HPDE6-E6E7 (cell line): ENCODE measurements at regions not wholly inside any gene's neighbourhood (a gene's known extent, or its start where the extent isn't known, plus 50 kb on each side); places are given as distances from the start of the nearest gene placed in this dataset.
A peak's percentile ranks its signal among the peaks of the same experiment; 100 is the strongest.

Experiments
- DNase-seq: peaks from one replicate; pipeline ENCODE4 v3.0.0; 2011; ENCODE audit warnings: missing footprints; ENCODE audit errors: extremely low spot score

DNA sequence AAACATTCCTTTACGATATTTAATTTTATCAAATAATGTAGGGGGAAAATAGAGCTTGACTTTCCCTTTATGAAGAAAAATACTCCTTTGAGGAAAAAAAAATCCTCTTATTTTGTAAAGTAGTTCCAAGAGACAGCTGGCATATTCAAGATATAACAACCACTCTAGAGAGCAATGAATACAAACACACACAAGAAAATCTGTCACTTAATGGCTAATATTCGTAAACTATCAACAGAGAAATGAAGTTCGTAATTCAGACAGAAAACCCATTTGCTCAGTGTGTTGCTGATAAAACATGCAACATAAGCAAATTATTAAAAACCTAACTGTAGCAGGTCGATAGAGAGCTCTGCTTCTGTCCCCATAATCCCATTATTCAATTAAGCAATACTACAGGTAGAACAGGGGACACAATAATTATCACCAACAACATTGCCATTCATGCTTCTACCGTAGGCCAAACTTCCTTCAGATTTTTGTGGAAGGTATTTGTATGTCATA, 714.4 kb upstream of the MARCKS start:
- no peak for DNase-seq

GRCh38 chr6:113143206-113143605, 713.9 kb upstream of the MARCKS start:
- DNase-seq: no peak

GRCh38 chr6:113144117-113144516, 713.0 kb upstream of the MARCKS start:
- DNase-seq: no peak

- no peak for DNase-seq
Observed at GRCh38 chr6:113146878-113147277, 710.3 kb upstream of the MARCKS start.

- no peak for DNase-seq
Observed at GRCh38 chr6:113147544-113147943, 709.6 kb upstream of the MARCKS start.

- DNase-seq: no peak
Observed at GRCh38 chr6:113148566-113148965, 708.6 kb upstream of the MARCKS start.

DNA sequence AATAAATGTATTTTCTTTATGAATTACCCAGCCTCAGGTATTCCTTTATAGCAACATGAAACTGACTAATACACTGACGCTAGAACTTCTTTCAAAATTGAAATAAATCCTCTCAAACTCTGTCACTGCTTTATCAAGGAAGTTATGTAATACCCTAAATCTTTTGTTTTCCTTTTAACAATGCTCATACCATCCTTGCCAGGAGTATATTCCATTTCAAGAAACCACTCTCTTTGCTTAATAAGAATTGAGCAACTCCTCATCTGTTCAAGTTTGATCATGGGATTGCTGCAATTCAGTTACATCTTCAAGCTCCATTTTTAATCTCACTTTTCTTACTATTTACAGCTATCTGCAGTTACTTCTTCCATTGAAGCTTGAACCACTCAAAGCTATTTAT, 707.6 kb upstream of the MARCKS start:
- no peak for DNase-seq

GRCh38 chr6:113160306-113161017, 696.7 kb upstream of the MARCKS start:
- no peak for DNase-seq

DNA sequence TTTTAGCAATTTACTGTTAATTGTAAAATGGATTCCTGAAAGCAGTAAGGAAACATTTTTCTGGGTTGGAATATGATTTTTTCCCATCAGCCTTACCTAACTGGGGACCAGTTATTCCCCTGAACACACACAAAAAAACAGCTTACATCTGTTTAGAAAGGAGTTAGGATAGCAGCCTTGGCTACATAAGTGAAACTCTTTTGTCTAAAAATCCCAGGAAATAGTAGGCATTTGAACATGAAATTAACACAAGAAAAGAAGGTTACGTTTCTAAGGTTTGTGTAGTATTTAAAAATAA, 696.2 kb upstream of the MARCKS start:
- no peak for DNase-seq

- no peak for DNase-seq
Observed at GRCh38 chr6:113162739-113163138, 694.4 kb upstream of the MARCKS start.

- no peak for DNase-seq
Observed at GRCh38 chr6:113168057-113168456, 689.1 kb upstream of the MARCKS start.

DNA sequence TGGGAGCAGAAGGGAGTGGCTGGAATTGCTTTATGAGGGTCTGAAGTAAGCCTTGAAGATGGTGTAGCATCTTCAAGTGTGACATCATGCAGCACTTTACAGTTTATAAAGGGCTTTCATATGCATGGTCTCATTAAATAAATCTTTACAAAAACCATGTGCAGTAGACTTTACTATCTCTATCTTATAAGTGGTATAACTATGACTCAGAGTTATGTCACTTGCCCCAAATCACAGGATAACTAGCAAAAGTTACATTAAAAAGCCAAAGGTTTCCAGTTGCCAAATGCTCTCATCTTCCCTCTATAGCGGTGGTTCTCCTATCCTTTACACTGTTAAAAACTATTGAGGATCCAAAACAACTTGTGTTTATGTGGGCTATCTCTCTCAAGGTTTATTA, 687.7 kb upstream of the MARCKS start:
- DNase-seq: no peak

- no peak for DNase-seq
Observed at GRCh38 chr6:113170454-113170853, 686.7 kb upstream of the MARCKS start.

- DNase-seq: no peak
Observed at GRCh38 chr6:113171882-113172281, 685.3 kb upstream of the MARCKS start.

DNA sequence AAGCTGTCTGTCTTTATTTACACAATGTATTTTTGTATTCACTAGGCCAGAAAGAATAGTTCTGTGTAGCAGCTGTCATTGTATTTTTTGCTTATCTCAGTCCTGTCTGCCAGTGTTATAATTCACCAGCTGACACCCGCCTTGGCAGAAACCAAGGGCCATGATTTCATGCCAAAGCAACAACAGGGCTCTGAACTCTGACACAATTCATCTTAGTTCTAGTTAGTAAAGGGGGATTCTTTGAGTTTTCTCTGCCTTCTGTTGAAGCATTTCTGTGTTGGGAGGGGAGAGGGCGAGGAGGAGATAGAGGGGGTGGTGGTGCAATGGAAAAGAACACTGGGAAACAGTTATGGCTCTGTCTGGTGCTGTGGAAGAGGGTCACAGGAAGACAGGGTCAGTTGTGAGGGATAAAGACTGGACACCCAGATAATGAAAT, 684.6 kb upstream of the MARCKS start:
- DNase-seq: no peak

DNA sequence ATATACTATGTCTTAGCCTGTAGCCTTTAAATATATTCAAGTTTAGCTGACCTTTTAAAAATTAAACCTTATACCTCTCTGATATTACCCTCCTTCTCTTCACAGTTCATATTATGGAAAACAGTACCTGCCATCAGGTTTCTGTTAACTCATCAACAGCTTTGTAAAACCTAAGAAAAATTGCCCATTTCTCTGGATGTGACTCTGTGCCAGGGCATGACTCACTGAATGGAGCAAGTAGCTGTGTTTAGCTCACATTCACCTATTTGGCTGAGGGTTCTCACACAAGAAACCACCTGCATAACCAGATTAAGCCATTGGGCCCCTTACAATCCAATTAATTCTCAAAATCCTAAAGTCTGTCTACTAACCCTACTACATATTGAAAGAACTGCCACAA, 678.8 kb upstream of the MARCKS start:
- no peak for DNase-seq

DNA sequence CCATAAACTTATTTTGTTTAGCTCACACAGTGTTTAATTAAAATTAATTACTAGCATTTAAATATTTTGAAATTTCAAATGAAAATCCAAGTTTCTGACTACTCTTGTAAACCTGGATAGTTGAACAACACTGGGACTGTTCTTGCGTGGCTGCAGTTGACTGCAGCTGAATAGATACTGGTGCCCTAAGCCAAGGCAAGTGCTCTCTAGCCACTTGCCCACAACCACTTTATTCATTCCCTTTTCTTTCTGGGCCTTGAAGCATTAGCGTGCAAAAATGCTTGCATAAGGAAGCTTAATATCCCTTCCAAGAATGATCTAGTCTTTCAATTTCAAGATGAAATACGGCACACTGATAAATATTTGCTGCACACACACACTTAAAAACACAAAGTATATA, 676.0 kb upstream of the MARCKS start:
- no peak for DNase-seq

DNA sequence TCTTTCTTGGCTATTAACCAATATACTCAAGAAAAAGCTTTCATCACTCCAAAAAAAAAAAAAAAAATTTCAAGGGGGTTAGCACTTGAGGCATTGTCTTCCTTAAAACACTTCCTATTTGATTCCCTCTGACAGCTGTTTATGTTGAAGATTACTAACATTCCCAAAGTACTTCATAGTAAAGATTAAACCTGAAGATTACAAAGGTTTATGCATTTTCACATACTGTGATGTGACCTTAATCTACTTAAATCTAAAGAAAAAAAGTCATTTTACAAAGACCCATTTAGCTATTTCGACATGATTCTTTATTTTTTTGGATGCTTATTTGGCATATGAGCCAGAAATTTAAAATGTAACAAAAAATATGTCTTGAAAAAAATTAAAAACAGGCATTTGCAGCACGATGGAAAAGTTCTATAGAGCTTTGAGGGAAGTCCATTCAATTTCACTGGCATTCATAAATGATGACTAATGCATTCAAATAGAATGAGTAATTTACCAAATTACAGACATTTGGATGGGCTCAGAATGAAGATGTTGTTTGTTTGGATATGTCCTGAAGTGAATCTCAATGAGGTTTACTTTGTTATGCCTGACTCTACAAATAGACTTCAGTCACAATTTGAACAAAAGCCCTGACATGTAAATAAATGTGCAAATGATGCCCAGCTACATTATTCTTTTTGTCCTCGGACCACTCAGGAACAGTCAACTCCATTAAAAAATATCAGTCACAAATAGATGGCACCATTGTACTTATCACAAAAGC, 674.6 kb upstream of the MARCKS start:
- DNase-seq: peak; percentile 3

- no peak for DNase-seq
Observed at GRCh38 chr6:113184291-113184690, 672.9 kb upstream of the MARCKS start.

DNA sequence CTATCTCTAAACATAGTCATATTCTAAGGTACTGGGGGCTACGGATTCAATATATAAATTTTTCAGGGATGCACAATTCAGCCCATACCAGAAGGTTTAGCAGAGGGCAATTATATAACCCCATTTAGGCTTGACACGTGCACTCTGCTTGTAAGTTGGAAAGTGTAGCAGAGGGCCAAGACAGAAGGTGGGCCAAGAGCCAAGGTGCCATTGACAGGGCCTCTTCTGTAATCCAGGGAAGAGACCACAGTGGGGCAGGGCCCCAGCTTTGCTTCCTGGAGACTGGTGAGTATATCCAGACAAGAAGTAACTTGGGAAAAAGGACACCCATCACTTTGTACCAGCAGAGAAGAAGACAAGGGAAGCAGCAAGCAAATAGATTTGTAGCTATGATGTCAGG, 672.4 kb upstream of the MARCKS start:
- no peak for DNase-seq

GRCh38 chr6:113185299-113185698, 671.8 kb upstream of the MARCKS start:
- no peak for DNase-seq

DNA sequence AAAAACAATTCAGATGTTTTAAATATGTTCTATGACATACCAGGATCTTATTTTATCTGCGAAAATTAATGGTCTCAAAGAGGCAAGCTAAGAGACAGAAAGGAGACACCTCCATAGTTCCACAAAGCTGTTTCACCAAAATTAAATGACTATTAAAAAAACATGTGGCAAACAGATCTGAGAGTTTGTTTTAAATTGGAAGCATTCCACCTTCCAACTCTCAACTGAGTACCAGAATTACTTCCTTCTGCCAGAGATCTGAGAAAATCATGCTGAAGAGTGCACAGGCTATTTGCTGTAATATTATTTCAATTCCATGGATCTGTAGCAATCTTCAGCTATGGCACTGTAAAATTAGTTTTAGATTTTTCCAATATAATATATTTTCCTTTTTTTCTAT, 669.5 kb upstream of the MARCKS start:
- no peak for DNase-seq

DNA sequence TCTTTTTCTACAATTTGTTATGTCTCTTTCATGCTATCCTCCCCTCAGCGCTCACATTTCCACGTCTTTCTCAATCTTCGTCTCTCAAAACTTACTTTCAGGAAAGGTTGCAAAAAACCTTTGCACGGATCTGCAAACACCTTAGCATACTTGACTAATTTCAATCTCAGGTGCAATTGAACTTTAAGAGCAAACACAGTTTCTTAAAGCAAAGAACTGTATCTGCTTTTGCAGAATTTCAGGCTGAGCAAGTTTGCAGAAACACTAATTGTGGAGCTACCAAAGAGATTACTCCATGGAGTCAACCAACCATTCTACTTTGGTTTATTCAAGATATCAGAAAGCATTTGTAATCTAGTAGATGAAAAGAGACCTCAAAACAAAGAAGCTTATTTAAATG, 668.2 kb upstream of the MARCKS start:
- no peak for DNase-seq
